ENCODE measurements at regions not wholly inside any gene's neighbourhood (a gene's known extent, or its start where the extent isn't known, plus 50 kb on each side); places are given as distances from the start of the nearest gene placed in this dataset.
A peak's percentile ranks its signal among the peaks of the same experiment; 100 is the strongest.

- H3K36me3 ChIP-seq = no peaks in the 10 kb centered on the region
- peaks cover 19% of the 10 kb centered on the region for H3K27me3 ChIP-seq
- H3K9me3 ChIP-seq = no peaks in the 10 kb centered on the region
- H3K27ac ChIP-seq = no peak overlapping the region
- H3K4me3 ChIP-seq = no peak overlapping the region
- TF ChIP-seq CTCF (IDR thresholded peaks at IDR 0.05) (no peak), POLR2AphosphoS5 (IDR thresholded peaks at IDR 0.05) (no peak), POLR2A (IDR thresholded peaks at IDR 0.05) (no peak), EP300 (IDR thresholded peaks at IDR 0.05) (no peak)
- ATAC-seq = peak; percentile 68
- peaks cover 0 to 4% (median 0%) of the 10 kb centered on the region in 3 donors for H3K4me1 ChIP-seq
Observed at GRCh38 chr17:33499040-33499439, 205.9 kb upstream of the ASIC2 start.

- H3K27ac ChIP-seq = no peak overlapping the region
- WGBS, 2 donors (ENCODE audit: low coverage in 1 of 2) = 26 to 54% methylated on average over 2 to 3 of the region's 3 CpGs
- no peak for ATAC-seq
Observed at GRCh38 chr17:33500151-33500550, 207.1 kb upstream of the ASIC2 start.

GRCh38 chr17:33501185-33501584, 208.1 kb upstream of the ASIC2 start:
- 80 to 84% methylated on average over 2 to 4 of the region's 6 CpGs for WGBS, 2 donors (ENCODE audit: low coverage in 1 of 2)

More at GRCh38 chr17:33500151-33500550, 207.1 kb upstream of the ASIC2 start:
- peaks cover 23% of the 10 kb centered on the region for H3K27me3 ChIP-seq
- no peak overlapping the region for H3K4me3 ChIP-seq
- H3K36me3 ChIP-seq = no peaks in the 10 kb centered on the region
- no peak for TF ChIP-seq POLR2AphosphoS5 (IDR thresholded peaks at IDR 0.05)
- no peak for TF ChIP-seq EP300 (IDR thresholded peaks at IDR 0.05)
- TF ChIP-seq POLR2A (IDR thresholded peaks at IDR 0.05) = no peak
- TF ChIP-seq CTCF (IDR thresholded peaks at IDR 0.05) = no peak
- H3K4me1 ChIP-seq = peaks cover 0 to 4% (median 0%) of the 10 kb centered on the region in 3 donors
- no peaks in the 10 kb centered on the region for H3K9me3 ChIP-seq

GRCh38 chr17:33504571-33504970, 211.5 kb upstream of the ASIC2 start:
- peaks cover 0 to 9% (median 0%) of the 10 kb centered on the region in 3 donors for H3K4me1 ChIP-seq
- H3K9me3 ChIP-seq = no peaks in the 10 kb centered on the region
- no peak overlapping the region for H3K27ac ChIP-seq
- TF ChIP-seq POLR2A (IDR thresholded peaks at IDR 0.05) (no peak), CTCF (IDR thresholded peaks at IDR 0.05) (no peak), EP300 (IDR thresholded peaks at IDR 0.05) (no peak), POLR2AphosphoS5 (IDR thresholded peaks at IDR 0.05) (no peak)
- no peak overlapping the region for H3K4me3 ChIP-seq
- H3K36me3 ChIP-seq = no peaks in the 10 kb centered on the region
- no peak for ATAC-seq
- H3K27me3 ChIP-seq = peaks cover 26% of the 10 kb centered on the region
- WGBS, 2 donors (ENCODE audit: low coverage in 1 of 2) = 82% methylated on average over 2 of the region's 2 CpGs; no CpG with 5 or more reads in 1 of the 2 donors

More at GRCh38 chr17:33501185-33501584, 208.1 kb upstream of the ASIC2 start:
- H3K27me3 ChIP-seq = peaks cover 26% of the 10 kb centered on the region
- H3K36me3 ChIP-seq = no peaks in the 10 kb centered on the region
- H3K4me1 ChIP-seq = peaks cover 0 to 4% (median 0%) of the 10 kb centered on the region in 3 donors
- ATAC-seq = no peak
- no peak overlapping the region for H3K4me3 ChIP-seq
- no peak overlapping the region for H3K27ac ChIP-seq
- H3K9me3 ChIP-seq = no peaks in the 10 kb centered on the region
- TF ChIP-seq EP300 (IDR thresholded peaks at IDR 0.05) = no peak
- no peak for TF ChIP-seq POLR2A (IDR thresholded peaks at IDR 0.05)
- no peak for TF ChIP-seq POLR2AphosphoS5 (IDR thresholded peaks at IDR 0.05)
- TF ChIP-seq CTCF (IDR thresholded peaks at IDR 0.05) = no peak

- Histone ChIP-seq H3K27me3 (peaks cover 23% of the 10 kb centered on the region), H3K36me3 (no peaks in the 10 kb centered on the region), H3K4me3 (no peak overlapping the region), H3K4me1 (peaks cover 0 to 12% (median 0%) of the 10 kb centered on the region in 3 donors), H3K27ac (no peak overlapping the region), H3K9me3 (no peaks in the 10 kb centered on the region)
- TF ChIP-seq CTCF (IDR thresholded peaks at IDR 0.05) (no peak), EP300 (IDR thresholded peaks at IDR 0.05) (no peak), POLR2AphosphoS5 (IDR thresholded peaks at IDR 0.05) (no peak), POLR2A (IDR thresholded peaks at IDR 0.05) (no peak)
- WGBS, 2 donors (ENCODE audit: low coverage in 1 of 2) = 51 to 69% methylated on average over 8 to 11 of the region's 11 CpGs
- ATAC-seq = no peak
Observed at GRCh38 chr17:33506889-33507650, 214.0 kb upstream of the ASIC2 start.

Measured in gastroesophageal sphincter (tissue), 4 donors.